ENCODE measurements at regions not wholly inside any gene's neighbourhood (a gene's known extent, or its start where the extent isn't known, plus 50 kb on each side); places are given as distances from the start of the nearest gene placed in this dataset.

DNA sequence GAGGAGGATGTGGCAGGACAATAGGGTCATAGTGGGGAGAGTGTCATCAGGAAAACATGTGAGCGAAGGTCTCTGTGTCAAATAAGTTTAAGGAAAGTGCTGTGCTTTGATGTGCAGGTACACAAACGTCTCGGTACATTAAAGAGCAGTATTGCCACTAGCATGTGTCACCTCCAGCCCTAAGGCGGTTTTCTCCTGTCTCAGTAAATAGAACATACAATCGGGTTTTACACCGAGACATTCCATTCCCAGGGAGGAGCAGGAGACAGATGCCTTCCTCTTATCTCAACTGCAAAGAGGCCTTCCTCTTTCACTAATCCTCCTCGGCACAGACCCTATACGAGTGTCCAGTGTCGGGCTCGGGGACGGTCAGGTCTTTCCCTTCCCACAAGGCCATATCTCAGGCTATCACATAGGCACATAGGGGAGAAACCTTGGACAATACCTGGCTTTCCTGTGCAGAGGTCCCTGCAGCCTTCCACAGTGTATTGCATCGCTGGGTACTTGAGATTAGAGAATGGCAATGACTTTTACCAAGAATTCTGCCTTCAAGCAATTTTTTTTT, 684.5 kb downstream of the PDHA2 start:
- TF ChIP-seq EP300 (IDR thresholded peaks at IDR 0.05; ENCODE audit: borderline replicate concordance): no peak
- TF ChIP-seq EGR1 (IDR thresholded peaks at IDR 0.05): no peak
- no peak for TF ChIP-seq TEAD4 (IDR thresholded peaks at IDR 0.05)
- TF ChIP-seq MAX (IDR thresholded peaks at IDR 0.05): no peak
- TF ChIP-seq REST (IDR thresholded peaks at IDR 0.05; ENCODE audit: low read depth): no peak
- TF ChIP-seq ZBTB7A (IDR thresholded peaks at IDR 0.05; ENCODE audit: low read depth): no peak
- TF ChIP-seq, protein P1, sequence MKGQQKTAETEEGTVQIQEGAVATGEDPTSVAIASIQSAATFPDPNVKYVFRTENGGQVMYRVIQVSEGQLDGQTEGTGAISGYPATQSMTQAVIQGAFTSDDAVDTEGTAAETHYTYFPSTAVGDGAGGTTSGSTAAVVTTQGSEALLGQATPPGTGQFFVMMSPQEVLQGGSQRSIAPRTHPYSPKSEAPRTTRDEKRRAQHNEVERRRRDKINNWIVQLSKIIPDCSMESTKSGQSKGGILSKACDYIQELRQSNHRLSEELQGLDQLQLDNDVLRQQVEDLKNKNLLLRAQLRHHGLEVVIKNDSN (IDR thresholded peaks at IDR 0.05): no peak
- no peak for TF ChIP-seq NFIC (IDR thresholded peaks at IDR 0.05)
- TF ChIP-seq CREB1 (IDR thresholded peaks at IDR 0.05; ENCODE audit: low read depth): no peak

All from Ishikawa (cell line).